ENCODE measurements at regions not wholly inside any gene's neighbourhood (a gene's known extent, or its start where the extent isn't known, plus 50 kb on each side); places are given as distances from the start of the nearest gene placed in this dataset.

DNA sequence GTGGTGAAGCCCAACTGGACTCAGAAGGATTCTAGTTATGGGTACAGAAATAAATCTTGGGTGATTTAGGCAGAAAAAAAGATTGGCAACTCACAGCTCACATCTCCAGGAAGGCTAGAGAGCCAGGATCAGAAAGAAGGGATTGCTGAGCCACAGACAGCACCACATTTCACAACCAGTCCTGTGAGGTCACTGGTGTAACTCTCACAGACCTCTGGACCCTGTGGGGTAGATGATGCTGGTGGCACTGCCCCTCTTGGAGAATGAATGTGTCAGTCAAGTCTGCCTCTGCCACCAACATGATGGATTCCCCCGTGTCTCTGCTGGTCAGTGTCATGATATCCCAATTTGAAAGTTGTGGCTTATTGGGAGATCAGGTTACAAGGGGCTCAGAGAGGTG lies 70.9 kb upstream of the HMCN1 start:
- H3K4me1 Mint-ChIP-seq (ENCODE audit: unreplicated experiment): no peaks in the 10 kb centered on the region
- H3K27me3 Mint-ChIP-seq: no peaks in the 10 kb centered on the region
- no peaks in the 10 kb centered on the region for H3K36me3 Mint-ChIP-seq
- no peak overlapping the region for H3K27ac Mint-ChIP-seq
- H3K9me3 Mint-ChIP-seq: no peaks in the 10 kb centered on the region
- DNase-seq (ENCODE audit: extremely low spot score, unreplicated experiment): no peak
- H3K4me3 Mint-ChIP-seq: no peak overlapping the region
- TF ChIP-seq CTCF (conservative IDR thresholded peaks at IDR 0.05): no peak

GRCh38 chr1:185661971-185662370 lies 72.2 kb upstream of the HMCN1 start:
- Mint-ChIP-seq H3K4me1 (ENCODE audit: unreplicated experiment) (no peaks in the 10 kb centered on the region), H3K36me3 (no peaks in the 10 kb centered on the region), H3K4me3 (no peak overlapping the region), H3K27me3 (peaks cover 3% of the 10 kb centered on the region), H3K9me3 (no peaks in the 10 kb centered on the region), H3K27ac (no peak overlapping the region)
- TF ChIP-seq CTCF (conservative IDR thresholded peaks at IDR 0.05): no peak
- no peak for DNase-seq (ENCODE audit: extremely low spot score, unreplicated experiment)

GRCh38 chr1:185656663-185657062 lies 77.5 kb upstream of the HMCN1 start:
- Mint-ChIP-seq H3K27ac (no peak overlapping the region), H3K4me3 (no peak overlapping the region), H3K9me3 (no peaks in the 10 kb centered on the region), H3K36me3 (no peaks in the 10 kb centered on the region), H3K27me3 (peaks cover 3% of the 10 kb centered on the region), H3K4me1 (ENCODE audit: unreplicated experiment) (no peaks in the 10 kb centered on the region)
- TF ChIP-seq CTCF (conservative IDR thresholded peaks at IDR 0.05): no peak
- no peak for DNase-seq (ENCODE audit: extremely low spot score, unreplicated experiment)

GRCh38 chr1:185654952-185655314 lies 79.3 kb upstream of the HMCN1 start:
- H3K4me3 Mint-ChIP-seq: no peak overlapping the region
- no peak for TF ChIP-seq CTCF (conservative IDR thresholded peaks at IDR 0.05)
- H3K36me3 Mint-ChIP-seq: no peaks in the 10 kb centered on the region
- H3K27ac Mint-ChIP-seq: no peak overlapping the region
- H3K4me1 Mint-ChIP-seq (ENCODE audit: unreplicated experiment): no peaks in the 10 kb centered on the region
- no peak for DNase-seq (ENCODE audit: extremely low spot score, unreplicated experiment)
- H3K9me3 Mint-ChIP-seq: no peaks in the 10 kb centered on the region
- H3K27me3 Mint-ChIP-seq: peaks cover 3% of the 10 kb centered on the region

DNA sequence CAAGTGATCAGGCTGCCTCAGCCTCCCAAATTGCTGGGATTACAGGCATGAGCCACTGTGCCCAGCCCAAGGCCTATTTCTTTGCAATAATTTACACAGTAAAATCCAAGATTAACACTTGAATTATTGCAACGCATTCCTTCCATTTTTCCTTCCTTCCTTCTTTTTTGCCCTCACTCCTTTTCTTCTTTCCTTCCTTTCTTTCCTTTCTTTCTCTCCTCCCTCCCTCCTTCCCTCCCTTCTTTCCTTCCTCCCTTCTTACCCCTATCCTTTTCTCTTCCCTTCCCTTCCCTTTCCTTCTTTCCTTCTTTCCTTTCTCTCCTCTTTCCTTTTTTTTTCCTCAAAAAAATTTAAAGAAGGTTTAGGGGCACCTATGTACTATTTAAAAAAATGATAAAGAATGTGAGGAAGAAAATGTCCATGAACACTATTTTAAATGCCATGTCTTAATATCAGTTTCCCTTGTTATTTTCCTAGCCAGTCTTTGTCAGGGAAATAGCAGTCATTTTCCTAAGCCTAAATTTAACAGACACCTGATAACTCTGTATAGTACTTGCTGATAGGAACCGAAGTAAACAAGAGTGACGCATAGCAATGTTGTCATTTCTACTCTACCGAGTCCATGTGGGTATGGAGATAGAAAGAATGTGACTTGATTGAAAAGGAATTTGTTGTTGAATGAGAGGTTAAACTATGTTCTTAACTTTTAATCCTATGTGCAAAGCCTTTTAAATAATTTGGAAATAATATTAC lies 79.8 kb upstream of the HMCN1 start:
- no peak for DNase-seq (ENCODE audit: extremely low spot score, unreplicated experiment)
- Mint-ChIP-seq H3K4me1 (ENCODE audit: unreplicated experiment) (no peaks in the 10 kb centered on the region), H3K9me3 (no peaks in the 10 kb centered on the region), H3K27me3 (peaks cover 3% of the 10 kb centered on the region), H3K27ac (no peak overlapping the region), H3K36me3 (no peaks in the 10 kb centered on the region), H3K4me3 (no peak overlapping the region)
- TF ChIP-seq CTCF (conservative IDR thresholded peaks at IDR 0.05): no peak

DNA sequence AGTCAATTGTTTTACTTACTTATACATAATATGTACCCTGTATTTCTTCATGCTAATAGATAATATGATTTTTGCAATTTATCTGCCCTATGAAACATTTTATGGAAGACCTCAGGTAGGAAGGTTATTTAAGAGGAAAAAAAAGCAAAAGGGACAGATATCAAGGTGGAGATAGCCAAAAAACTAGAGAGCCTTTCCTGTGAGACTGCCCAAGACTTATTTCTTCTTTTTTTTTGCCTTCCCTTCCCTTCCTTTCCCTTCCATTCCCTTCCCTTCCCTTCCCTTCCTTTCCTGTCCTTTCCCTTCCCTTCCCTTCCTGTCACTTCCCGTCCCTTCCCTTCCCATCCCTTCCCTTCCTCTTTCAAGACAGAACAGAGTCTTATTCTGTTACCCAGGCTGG lies 80.6 kb upstream of the HMCN1 start:
- Mint-ChIP-seq H3K27ac (no peak overlapping the region), H3K4me3 (no peak overlapping the region), H3K27me3 (peaks cover 3% of the 10 kb centered on the region), H3K4me1 (ENCODE audit: unreplicated experiment) (no peaks in the 10 kb centered on the region), H3K9me3 (no peaks in the 10 kb centered on the region), H3K36me3 (no peaks in the 10 kb centered on the region)
- TF ChIP-seq CTCF (conservative IDR thresholded peaks at IDR 0.05): no peak
- DNase-seq (ENCODE audit: extremely low spot score, unreplicated experiment): no peak

Measured in type B pancreatic cell (in vitro differentiated cells).